DMS114 treated with DMSO at 0.1 percent for 48 hours (cell line): ENCODE measurements at regions not wholly inside any gene's neighbourhood (a gene's known extent, or its start where the extent isn't known, plus 50 kb on each side); places are given as distances from the start of the nearest gene placed in this dataset.

Source experiments
- DNase-seq: peaks from one replicate; lab custom pipeline; 2025; ENCODE audit not compliant: unreplicated experiment; lab: John Stamatoyannopoulos, UW

DNA sequence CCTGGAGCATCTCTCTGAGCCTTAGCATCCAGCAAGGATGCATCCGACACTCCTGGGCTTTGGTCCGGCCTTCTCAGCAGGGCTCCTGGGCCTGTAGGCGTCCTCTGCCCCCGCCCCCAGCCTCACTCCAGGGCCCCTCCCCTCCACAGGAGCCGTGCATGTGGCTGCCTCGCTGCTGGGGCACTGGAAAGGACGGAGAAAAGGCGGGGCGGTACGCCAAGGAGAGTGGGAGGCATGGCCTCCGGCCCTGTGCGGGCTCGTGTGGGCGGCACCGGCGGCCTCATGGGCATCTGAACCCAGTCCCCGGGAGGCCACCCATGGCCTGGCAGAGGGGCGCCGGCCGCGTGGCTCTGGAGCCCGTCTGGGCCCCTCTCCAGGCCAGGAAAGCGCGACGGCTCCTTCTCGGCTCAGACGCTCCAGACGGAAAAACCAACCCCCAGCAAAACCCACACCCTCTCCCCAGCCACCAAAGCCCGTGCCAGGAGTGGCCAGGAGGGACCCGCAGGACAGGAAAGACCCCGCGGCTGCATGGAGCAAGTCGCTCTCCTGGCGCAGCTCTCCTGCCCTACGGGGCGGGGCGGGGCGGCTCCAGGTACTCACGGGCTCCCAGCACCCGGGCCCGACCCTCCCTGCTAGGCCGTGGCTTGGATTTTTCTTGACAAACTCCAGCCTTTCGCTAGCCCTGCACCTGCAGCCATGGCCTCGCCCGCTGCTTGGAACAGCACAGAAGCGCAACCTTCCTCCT, 419.9 kb downstream of the QKI start:
- no peak for DNase-seq

DNA sequence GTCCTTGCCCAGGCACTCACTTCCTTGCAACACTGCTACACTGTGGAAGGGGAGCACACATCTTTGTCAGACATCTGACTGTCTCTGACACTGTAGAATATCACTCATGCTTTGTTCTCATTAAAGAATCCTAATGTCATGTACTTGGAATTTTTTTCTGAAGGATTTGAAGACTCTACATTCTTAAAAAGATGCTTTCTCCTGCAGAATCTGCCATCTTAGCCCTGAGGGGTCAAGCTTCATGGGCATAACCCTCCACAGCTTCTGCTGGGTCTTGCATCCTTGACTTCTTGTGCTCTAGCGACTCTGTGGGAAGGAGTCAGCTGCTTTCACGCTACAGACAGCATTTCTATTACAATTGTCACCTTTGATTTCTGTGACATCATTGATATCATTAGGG, 417.2 kb downstream of the QKI start:
- no peak for DNase-seq

DNA sequence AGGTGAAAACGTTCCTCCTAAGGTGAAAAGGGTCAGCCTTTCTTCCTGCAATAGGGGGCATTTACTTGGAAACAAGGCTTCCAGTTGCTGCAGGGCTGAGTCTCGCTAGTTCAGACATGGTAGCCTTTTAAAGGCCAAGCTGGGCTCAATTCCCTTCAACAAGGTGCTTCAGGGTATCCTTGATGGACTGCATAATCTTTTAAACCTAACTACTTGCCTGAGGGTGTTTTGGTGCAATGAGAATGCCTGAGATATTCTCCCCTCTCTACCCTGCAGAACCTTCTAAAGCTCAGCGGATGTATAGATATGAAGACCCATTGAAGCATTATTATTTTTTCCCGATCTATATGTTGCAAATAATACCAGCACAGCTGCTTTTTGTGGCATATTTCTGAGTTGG, 416.1 kb downstream of the QKI start:
- no peak for DNase-seq

DNA sequence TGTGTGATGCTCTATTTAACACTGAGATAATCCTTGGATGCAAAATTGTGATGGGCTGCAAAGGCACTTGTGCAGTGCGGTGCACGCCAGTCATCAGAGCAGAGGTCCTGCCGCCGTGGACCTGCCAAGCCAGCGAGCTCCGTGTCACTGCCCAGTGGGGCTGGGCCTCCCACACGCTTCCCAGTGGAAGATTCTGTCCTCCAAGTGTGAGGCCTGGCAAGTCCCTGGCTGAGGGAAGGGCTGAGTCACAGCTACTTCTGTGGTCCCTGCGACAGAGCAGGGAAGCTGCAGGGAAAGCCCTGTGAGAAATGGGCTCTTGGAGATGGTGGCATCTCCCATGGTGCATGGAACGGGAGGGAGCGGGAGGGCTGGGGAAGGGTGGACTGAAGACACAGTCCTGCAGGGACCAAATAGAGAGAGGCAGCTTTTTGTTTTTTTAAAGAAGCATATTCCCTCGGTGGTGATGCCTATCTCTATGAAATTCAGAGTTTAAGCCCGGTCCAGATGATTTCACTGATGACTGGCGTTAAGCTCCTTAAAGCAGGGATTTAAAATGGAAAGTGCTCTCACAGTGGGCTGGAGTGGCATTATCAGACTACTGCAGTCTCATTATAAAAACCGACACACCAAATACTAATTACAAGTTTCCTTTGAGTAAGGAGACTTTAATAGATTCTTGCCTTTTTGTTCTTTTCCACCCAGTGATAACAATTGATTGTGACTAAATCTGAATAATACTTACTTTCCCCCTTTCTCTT, 413.7 kb downstream of the QKI start:
- DNase-seq: no peak

DNA sequence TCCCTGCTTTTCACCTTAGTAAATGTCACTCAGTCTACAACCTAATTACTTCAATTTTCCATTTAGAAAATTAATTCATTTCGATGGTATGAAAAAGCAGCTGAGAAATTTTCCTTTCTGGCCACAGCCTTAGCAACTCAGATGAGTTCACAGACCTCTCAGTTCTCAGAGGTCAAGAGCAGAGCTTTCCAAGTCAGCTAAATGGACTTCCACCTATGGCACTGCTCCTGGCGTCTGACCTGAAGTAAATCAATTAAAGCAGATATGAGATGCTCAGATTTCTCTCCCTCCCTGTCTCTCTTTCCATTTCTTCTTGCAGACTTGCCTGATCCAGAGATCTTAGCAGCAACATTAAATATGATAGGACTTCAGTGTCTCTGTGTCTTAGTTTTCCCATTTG, 412.6 kb downstream of the QKI start:
- DNase-seq: no peak

DNA sequence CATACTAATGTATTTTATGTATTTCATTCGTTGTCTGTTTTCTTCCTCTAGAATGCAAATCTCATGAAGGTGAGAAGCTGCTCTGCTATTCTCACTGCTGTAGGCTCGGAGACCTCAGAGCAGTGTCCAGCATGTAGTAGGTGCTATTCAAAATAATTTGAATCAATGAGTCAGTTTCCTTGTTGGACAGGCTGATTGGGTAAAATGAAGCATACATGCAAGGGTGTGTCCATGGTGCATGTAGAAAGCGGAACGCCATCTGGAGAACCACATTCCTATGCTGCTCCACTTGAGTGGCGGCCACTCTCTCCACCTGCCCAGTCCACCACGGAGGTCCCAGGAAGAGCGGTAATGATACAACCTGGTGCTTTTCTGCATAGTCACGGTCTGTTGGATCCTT, 412.1 kb downstream of the QKI start:
- no peak for DNase-seq

DNA sequence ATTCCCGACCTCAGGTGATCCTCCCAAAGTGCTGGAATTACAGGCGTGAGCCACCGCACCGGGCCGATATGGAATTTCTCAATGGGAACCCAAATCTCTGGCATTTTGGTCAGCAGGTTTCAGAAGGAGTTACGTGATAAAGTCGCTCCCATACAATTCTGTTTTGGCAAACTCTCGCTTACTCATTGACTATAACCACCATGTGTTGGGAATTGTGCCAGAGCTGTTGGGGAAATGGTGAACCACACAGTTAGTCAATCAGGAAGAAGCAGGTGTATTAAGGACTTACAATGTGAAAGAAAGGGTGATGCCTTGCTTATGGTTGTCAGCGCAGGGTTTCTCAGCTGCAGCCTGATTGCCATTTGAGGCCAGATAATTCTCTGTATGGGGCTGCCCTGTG, 410.5 kb downstream of the QKI start:
- no peak for DNase-seq

DNA sequence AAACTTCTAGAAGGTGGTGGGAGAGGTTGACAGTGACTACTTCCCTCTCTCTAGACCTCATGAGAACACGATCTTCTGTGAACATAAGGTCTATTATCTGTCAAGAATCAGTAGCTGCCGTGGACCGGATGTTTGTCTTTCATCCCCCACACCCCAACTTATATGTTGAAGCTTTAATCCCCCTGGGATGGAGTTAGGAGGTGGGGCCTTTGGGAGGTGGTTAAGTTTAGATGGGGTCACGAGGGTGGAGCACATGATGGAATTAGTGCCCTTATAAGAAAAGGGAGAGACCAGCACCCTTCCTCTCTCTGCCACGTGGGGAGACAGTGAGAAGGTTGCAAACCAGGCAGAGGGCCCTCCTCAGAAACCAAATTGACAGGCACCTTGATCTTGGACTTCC, 409.1 kb downstream of the QKI start:
- DNase-seq: no peak

DNA sequence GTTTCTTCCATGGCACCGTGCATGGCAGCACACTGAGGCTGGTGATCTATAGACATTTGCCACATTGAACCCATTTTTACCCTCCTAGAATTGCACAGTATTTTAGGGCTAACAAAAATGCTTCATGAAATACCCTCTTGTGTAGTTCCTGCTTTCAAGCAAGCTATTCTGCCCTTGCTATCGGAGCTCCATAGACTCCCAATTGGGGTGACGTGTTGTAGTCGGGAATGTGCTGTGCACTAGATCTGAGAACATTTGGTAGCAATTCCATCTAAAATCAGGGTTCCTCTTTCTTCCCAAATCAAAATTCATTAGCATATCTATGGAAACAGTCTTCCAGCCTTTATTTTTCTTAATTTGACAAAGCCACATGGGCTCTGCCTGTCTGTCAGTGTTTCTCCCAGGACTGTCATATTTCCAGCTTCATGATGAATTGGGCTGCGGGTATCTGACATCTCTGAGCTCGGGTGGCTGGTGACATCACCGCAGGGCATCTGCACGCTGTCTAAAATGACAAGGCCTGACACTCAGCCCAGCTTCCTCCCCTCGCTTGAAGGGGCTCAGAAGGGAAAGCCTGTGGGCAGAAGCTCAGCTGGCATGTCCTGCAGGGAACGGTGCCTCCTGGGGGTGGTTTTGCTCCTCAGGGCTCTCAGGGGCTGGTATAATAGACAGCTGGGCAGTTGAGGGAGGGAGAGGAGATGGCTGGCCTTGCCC, 406.4 kb downstream of the QKI start:
- no peak for DNase-seq

DNA sequence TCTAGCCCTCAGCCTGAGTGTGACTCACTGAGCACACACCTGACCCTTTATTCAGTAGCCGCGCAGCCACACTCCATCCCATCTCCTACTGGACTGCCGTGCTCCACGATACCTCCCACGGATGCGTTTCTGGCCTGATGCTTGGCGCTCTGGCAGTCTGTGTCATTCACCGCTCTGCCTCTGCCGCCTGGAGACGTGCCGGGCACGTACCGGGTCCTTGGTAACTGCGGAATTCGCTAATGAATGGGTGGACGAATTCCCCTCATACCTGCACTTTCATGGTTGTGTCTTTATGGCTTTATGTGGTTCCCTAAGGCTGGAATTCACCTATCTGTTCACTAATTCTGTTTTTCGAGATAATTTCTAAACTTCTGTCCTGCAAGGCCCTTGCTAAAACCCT, 405.7 kb downstream of the QKI start:
- DNase-seq: no peak

DNA sequence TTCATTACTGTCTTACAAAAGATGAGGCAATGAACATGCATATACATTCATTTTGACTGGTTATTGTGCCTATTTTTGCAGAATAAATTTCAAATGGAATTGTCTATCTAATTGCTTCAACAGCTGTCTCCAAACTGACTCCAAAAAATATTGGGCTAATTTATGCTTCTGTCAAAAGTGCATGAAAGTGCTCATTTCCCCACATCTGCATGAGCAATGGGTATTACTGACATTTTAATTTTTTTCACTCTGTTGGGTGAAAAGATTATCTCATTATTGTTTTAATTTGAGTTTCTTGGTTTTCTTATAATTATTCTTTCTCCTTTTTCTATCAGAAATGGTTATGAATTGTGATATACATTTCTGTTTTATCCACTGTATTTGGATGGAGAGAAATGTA, 404.2 kb downstream of the QKI start:
- DNase-seq: no peak

DNA sequence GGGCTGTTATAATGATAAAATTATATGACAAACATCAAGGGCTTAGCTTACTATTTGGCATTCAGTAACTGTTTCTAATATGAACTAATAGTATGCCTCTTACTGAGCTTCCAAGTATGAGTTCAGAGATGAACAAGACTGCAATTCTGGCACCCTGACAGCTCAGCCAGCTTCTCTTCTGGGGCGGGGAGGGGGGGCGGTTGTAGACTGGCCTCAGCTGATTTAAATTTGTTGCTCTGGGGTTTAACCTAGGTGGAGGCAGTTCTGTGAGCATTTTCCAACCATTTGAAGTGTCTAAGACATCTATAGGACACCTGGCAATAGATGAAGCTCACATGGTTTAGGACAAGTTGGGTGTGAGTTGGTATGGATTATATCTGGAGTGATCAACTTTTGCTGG, 401.9 kb downstream of the QKI start:
- no peak for DNase-seq

DNA sequence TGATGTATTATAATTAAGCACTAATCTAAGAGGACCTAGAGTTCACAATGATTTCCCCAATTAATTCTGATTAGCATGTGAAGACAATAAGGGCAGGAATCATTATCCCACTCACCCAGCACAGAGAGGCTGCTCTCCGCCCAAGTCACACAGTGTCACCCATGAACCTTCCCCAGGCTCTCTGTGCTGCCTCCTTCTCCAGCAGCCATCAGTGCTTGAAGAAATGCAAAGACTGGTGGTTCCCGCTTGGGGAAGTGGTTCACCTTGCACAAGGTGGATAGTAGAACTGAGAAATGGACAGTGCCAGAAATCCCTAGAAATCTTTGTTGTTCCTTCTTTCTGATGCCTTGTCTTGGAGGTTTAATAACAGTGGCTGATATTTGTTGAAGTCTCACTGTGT, 401.3 kb downstream of the QKI start:
- no peak for DNase-seq

DNA sequence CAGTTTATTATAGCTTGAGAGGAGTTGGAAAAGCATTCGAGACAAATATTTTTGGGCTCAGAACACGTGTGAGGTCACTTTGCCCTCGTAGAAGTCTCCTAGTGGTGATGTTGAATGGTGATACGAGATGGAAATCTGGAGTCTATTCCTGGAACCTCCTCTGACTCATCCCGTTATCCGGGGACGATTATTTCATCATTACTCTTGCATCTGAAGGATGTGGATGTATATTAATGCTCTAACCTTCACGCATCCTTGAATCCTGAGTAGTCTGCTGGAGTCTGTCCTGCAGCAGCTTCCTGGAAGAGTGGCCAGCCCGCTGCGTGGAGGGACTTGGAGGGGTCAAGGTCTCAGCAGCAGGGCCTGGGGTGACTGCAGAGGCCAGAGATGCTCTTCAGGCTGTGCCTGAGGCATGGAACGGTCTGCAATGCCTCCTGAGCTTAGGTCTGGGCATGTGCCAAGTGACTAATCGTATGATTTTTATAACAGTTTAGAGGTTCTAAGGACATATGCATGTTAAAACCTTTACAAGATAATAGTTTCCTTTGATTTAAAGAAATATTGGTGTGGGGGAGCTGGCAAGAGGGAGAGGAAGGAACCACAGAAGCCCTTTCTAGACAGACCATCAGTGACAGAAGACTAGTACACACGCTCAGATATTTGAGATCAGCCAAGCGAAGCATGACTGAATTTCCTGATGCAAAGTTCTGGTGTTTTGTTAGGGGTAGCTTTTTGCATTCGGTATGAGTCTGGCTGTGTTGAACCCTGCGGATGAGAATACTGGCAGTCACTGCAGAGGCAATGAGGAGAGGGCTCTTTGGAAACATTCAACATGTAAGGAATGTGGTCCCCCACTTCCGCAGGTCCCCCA, 400.2 kb downstream of the QKI start:
- no peak for DNase-seq

DNA sequence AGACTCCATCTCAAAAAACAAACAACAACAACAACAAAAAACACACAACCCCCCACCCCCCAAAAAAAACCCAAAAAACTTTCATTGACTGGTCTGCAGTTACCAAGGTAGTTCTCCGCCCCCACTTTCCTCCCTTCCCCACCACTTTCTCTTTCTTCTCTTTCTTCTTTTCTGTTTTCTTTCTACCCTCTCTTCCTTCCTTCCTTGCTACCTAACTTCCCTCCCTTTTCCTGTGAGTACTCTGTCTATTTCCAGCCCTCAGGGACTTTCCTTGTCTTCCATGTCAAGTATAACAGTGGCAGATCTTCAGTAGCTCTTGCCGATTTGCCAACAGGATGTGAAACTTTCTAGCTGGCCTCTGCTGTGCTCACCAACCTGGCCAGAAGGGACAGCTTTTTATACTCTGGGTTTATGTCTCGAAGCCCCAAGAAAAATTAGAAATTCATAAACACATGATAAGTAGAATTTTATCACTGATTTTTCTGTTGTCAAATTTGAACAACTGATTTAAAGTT, 399.5 kb downstream of the QKI start:
- DNase-seq: no peak

DNA sequence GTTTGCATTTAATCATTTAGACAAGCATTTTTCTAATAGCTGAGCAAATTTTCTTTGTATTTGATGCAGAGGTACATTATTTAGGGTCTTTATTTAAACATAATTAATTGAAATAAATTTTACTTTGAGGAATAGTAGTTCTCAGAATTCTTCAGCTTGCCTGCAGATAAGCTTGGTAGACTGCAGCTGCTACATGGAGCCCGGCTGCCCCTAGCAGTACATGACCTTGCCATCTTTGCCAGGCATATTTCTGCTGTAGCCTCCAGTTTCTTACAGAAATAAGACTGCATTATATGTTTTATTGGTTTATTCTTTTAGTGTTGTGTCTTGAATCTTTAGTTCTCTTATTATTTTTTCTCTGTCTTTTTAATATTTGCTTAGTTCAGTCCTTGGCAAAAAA, 396.8 kb downstream of the QKI start:
- DNase-seq: no peak

DNA sequence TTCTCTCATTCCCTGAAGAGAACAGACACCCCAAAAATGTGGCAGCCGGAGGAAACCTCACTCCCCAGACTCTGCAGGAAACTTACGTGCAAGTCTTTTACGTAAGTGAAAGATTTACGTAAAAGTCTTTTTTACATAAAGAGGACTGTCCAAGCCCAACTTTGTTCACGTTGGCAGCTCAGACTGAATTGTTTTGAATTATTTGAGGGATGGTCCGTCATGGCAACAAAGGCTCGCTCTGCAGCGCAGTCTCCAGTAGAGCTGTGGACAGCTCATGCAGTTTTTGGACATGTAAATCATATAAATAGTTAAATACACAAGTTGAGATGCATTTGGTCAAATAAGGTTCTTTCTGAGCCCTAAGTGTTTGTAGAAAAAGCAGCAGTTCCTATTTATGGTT, 394.8 kb downstream of the QKI start:
- DNase-seq: no peak

DNA sequence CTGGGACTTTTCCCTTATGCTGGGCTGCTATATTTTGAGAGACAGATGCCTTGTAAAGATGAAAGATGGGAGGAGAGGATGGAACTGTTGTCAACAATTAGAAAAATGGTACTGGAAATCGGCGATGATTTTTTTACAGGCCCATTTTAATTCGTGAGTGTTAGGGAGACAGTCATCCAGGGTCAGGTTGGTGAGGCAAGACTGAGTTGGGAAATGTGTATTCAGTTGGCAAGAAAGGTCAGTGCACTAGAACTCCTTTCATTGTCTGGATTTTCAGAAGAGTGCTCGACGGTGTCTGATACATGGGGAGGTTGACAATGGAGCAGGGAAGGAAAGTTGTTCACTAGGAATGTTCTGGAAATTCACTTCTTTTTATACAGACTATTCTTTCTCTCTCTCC, 394.4 kb downstream of the QKI start:
- DNase-seq: no peak

DNA sequence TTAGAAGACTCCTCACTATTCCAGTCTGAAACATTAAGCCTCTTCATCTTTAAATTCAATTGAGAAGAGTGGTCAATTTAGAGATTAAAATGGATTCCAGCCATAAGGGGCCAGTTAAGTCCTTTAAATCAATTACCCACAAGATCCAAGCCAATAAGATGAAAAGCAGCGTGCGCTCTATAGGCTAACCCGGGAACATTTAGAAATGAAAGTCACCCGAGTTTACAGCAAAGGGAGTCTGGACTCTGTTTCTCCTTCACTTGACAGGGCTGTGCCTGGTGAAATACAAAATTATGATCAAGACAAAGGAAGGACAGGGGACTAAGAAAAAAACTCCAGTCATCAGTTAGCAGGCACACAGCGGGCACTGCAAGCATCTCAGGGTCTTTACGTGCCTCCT, 393.7 kb downstream of the QKI start:
- DNase-seq: no peak

DNA sequence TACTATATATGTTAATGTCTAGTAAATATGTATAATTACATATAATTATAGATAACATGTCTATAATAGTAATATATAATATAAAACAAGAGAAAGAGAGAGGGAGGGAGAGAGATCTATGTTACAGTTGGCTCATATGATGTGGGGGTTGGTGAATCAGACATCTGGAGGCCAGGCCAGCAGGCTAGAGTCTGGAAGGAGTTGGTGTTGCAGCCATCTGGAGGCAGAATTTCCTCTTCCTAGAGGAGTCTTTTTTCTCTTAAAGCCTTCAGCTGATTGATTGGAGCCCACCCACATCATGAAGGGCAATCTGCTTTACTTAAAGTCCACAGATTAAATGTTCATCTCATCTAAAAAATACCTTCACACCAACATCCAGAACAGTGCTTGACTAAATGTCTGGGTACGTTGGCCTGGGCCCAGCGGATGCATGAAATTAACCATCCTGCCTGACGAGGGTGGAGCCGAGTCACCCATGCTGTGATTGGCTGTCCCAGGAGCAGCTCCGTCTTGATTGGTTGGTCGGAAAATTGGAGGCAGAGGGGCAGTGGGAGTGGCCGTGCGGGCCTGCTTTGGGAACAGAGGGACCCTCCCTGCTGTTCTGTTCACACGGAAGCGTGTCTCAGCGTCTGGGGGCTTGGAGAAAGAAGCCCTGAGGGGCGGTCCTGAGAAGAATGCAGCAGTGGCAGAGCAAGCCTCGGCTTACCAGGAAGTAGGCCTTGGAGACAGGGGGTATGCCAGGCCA, 392.4 kb downstream of the QKI start:
- no peak for DNase-seq
